ENCODE measurements at regions not wholly inside any gene's neighbourhood (a gene's known extent, or its start where the extent isn't known, plus 50 kb on each side); places are given as distances from the start of the nearest gene placed in this dataset.

- TF ChIP-seq REST (IDR thresholded peaks at IDR 0.05; ENCODE audit: low read depth): no peak
- no peak for TF ChIP-seq EP300 (IDR thresholded peaks at IDR 0.05; ENCODE audit: borderline replicate concordance)
- TF ChIP-seq MAX (IDR thresholded peaks at IDR 0.05): no peak
- no peak for TF ChIP-seq YY1 (IDR thresholded peaks at IDR 0.05; ENCODE audit: low read depth)
- no peak for TF ChIP-seq RAD21 (IDR thresholded peaks at IDR 0.05; ENCODE audit: low read depth)
- no peak for TF ChIP-seq USF1 (IDR thresholded peaks at IDR 0.05)
- TF ChIP-seq EGR1 (IDR thresholded peaks at IDR 0.05): no peak
- TF ChIP-seq TCF12 (IDR thresholded peaks at IDR 0.05; ENCODE audit: low read depth): no peak
- no peak for TF ChIP-seq TAF1 (IDR thresholded peaks at IDR 0.05; ENCODE audit: low read depth)
- no peak for TF ChIP-seq ZBTB7A (IDR thresholded peaks at IDR 0.05; ENCODE audit: low read depth)
Observed at GRCh38 chr15:47553947-47554346, 163.4 kb upstream of the SEMA6D start.
